Lower lobe of right lung (tissue), 2 donors: ENCODE measurements at regions not wholly inside any gene's neighbourhood (a gene's known extent, or its start where the extent isn't known, plus 50 kb on each side); places are given as distances from the start of the nearest gene placed in this dataset.

Experiments
- ATAC-seq, 2 donors: fragments of 200-7000 bp; cut with Tn5 transposase; one replicate each; pipeline ENCODE4 v1.9.1; 2020 to 2022; ENCODE audit warnings: mild to moderate bottlenecking in 2 of 2, moderate library complexity in 2 of 2
- DNase-seq: peaks from one replicate; pipeline ENCODE4 v3.0.0-alpha.2; 2020
- H3K27ac ChIP-seq: fragments of 200-600 bp; one replicate; pipeline ENCODE4 v1.8.0; 2022
- H3K27me3 ChIP-seq: fragments of 200-600 bp; one replicate; pipeline ENCODE4 v1.8.0; 2022; ENCODE audit warnings: low read depth
- H3K36me3 ChIP-seq: fragments of 200-600 bp; one replicate; pipeline ENCODE4 v1.8.0; 2022; ENCODE audit warnings: mild to moderate bottlenecking
- H3K4me1 ChIP-seq: fragments of 200-600 bp; one replicate; pipeline ENCODE4 v1.8.0; 2022
- H3K4me3 ChIP-seq: fragments of 200-600 bp; one replicate; pipeline ENCODE4 v1.8.0; 2022; ENCODE audit warnings: mild to moderate bottlenecking
- H3K9me3 ChIP-seq: fragments of 200-600 bp; one replicate; pipeline ENCODE4 v1.8.0; 2022
- intact Hi-C: fragments of 100-400 bp; cut with DNase I; formaldehyde crosslinking; loops from one replicate; pipeline ENCODE4 v1.11.0; 2022
- TF ChIP-seq, protein P1 (sequence below): fragments of 200-600 bp; IDR thresholded peaks from one replicate; pipeline ENCODE4 v1.8.0; 2022; ENCODE audit warnings: antibody characterized with exemption, mild to moderate bottlenecking
- donor health status: DM: no; HTN: yes; CAD: no; lungs with severe emphysema.

GRCh38 chr12:131611416-131612091, 99.3 kb upstream of the SFSWAP start:
- ATAC-seq = no peak
- Histone ChIP-seq H3K4me3 (no peak overlapping the region), H3K27ac (no peak overlapping the region), H3K27me3 (no peaks in the 10 kb centered on the region), H3K36me3 (no peaks in the 10 kb centered on the region), H3K4me1 (peaks cover 5% of the 10 kb centered on the region), H3K9me3 (no peaks in the 10 kb centered on the region)
- DNase-seq = no peak
- TF ChIP-seq, protein P1, sequence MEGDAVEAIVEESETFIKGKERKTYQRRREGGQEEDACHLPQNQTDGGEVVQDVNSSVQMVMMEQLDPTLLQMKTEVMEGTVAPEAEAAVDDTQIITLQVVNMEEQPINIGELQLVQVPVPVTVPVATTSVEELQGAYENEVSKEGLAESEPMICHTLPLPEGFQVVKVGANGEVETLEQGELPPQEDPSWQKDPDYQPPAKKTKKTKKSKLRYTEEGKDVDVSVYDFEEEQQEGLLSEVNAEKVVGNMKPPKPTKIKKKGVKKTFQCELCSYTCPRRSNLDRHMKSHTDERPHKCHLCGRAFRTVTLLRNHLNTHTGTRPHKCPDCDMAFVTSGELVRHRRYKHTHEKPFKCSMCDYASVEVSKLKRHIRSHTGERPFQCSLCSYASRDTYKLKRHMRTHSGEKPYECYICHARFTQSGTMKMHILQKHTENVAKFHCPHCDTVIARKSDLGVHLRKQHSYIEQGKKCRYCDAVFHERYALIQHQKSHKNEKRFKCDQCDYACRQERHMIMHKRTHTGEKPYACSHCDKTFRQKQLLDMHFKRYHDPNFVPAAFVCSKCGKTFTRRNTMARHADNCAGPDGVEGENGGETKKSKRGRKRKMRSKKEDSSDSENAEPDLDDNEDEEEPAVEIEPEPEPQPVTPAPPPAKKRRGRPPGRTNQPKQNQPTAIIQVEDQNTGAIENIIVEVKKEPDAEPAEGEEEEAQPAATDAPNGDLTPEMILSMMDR = no peak
- intact Hi-C loops = no loop called here

DNA sequence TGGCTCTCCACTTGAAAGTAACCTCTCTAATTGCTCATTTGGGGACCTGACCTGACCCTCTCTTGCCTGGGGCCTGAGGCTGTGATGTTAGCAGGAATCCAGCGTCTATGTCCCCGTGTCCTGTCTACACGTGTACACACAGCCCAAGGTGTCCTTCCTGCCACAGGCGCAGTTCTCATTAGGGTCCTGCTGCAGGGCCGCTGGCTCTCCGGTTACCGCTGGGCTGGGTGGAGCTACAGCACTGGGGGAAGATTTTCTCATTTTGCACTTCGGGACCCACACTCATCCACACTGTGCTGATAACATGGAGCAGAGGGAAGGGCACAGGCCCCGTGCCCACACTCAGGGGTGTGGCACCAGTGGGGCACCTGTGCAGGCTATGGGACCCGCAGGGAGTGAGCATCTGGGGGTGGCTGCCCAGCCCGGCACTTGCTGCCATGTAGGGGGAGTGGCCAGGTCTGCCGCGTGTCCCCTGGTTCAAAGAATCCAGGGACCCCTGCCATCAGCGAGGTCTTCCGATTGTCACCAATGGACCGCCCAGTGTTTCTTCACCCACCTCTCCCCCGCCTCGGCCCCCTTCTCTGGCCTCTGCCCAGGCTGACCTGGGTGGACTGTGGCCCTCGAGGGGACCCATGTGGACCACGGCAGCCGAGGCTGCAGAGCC, 98.7 kb upstream of the SFSWAP start:
- DNase-seq = no peak
- intact Hi-C loops = no loop called here
- no peaks in the 10 kb centered on the region for H3K9me3 ChIP-seq
- ATAC-seq = no peak
- H3K4me1 ChIP-seq = peaks cover 5% of the 10 kb centered on the region
- H3K27me3 ChIP-seq = peaks cover 4% of the 10 kb centered on the region
- no peak overlapping the region for H3K4me3 ChIP-seq
- H3K36me3 ChIP-seq = no peaks in the 10 kb centered on the region
- TF ChIP-seq, protein P1 = no peak
- no peak overlapping the region for H3K27ac ChIP-seq

- TF ChIP-seq, protein P1 = no peak
- Histone ChIP-seq H3K27me3 (peaks cover 7% of the 10 kb centered on the region), H3K4me3 (no peak overlapping the region), H3K4me1 (no peaks in the 10 kb centered on the region), H3K9me3 (no peaks in the 10 kb centered on the region), H3K36me3 (no peaks in the 10 kb centered on the region), H3K27ac (no peak overlapping the region)
- ATAC-seq (no peak), DNase-seq (no peak)
- intact Hi-C loops = no loop called here
These were observed 97.7 kb upstream of the SFSWAP start for GRCh38 chr12:131613186-131613585.

- no peak for ATAC-seq
- no peaks in the 10 kb centered on the region for H3K4me1 ChIP-seq
These were observed 97.2 kb upstream of the SFSWAP start for GRCh38 chr12:131613678-131614077.

DNA sequence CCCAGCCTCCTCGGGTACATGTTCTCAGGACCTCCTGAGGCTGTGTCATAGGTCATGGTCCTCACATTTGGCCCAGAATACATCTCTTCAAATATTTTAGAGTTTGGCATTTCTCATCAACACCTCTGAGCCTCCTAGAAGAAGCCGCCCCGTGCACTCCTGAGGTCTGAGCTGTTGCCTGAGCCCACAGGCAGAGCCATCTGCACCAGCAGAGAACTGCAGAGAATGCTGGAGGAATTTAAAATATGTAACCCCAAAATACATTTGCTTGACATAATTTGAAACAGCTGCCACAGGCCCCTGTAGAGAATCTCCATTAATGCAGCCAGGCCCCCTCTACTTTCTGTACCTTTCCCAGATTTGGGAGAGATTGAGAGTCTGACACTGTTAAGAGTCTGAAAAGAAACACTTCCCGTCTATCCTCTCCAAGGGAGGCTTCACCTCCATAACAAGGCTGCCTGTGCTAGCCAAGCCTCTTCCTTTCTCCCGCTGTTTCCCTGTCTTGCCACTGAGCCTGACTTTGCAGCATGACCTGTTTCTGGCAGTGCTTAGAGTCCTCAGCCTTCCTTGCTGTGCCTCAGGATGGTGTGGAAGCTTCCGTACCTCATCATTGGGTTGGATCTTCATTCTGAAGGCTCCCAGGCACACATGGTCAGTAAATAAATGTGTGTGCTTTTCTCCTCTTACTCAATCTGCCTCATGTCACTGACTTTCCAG, 95.4 kb upstream of the SFSWAP start:
- DNase-seq = no peak
- no peak for ATAC-seq
- TF ChIP-seq, protein P1 = no peak
- Histone ChIP-seq H3K9me3 (no peaks in the 10 kb centered on the region), H3K27ac (no peak overlapping the region), H3K4me3 (no peak overlapping the region), H3K36me3 (no peaks in the 10 kb centered on the region), H3K27me3 (peaks cover 7% of the 10 kb centered on the region), H3K4me1 (no peaks in the 10 kb centered on the region)
- intact Hi-C loops = no loop called here

More at GRCh38 chr12:131613678-131614077, 97.2 kb upstream of the SFSWAP start:
- H3K27ac ChIP-seq = no peak overlapping the region
- H3K27me3 ChIP-seq = peaks cover 7% of the 10 kb centered on the region
- H3K36me3 ChIP-seq = no peaks in the 10 kb centered on the region
- H3K4me3 ChIP-seq = no peak overlapping the region
- no peak for DNase-seq
- intact Hi-C loops = no loop called here
- TF ChIP-seq, protein P1 = no peak
- no peaks in the 10 kb centered on the region for H3K9me3 ChIP-seq
